HEK293 (cell line): ENCODE measurements at regions not wholly inside any gene's neighbourhood (a gene's known extent, or its start where the extent isn't known, plus 50 kb on each side); places are given as distances from the start of the nearest gene placed in this dataset.

Source experiments
- KLF10 ChIP-seq: fragments of 450-650 bp; IDR thresholded peaks from 2 replicates; pipeline ENCODE4 v1.5.1; 2018; ENCODE audit warnings: missing biosample characterization, mild to moderate bottlenecking, missing genetic modification characterization
- OVOL3 ChIP-seq: fragments of 450-650 bp; formaldehyde crosslinking; IDR thresholded peaks from 2 replicates; pipeline ENCODE4 v1.5.1; 2016; ENCODE audit warnings: missing biosample characterization, missing genetic modification characterization
- ZFP3 ChIP-seq: fragments of 450-650 bp; formaldehyde crosslinking; IDR thresholded peaks from 2 replicates; pipeline ENCODE4 v1.5.1; 2016; ENCODE audit warnings: low read depth, missing biosample characterization, missing genetic modification characterization
- ZSCAN23 ChIP-seq: fragments of 450-650 bp; formaldehyde crosslinking; IDR thresholded peaks from 2 replicates; pipeline ENCODE4 v1.5.1; 2016; ENCODE audit warnings: missing biosample characterization, missing genetic modification characterization
- TF ChIP-seq, protein P1 (sequence below): fragments of 450-650 bp; formaldehyde crosslinking; IDR thresholded peaks from 2 replicates; pipeline ENCODE4 v1.5.1; 2016; ENCODE audit warnings: missing biosample characterization, missing genetic modification characterization
- TF ChIP-seq, protein P2 (sequence below): fragments of 450-650 bp; formaldehyde crosslinking; IDR thresholded peaks from 2 replicates; pipeline ENCODE4 v1.5.1; 2016; ENCODE audit warnings: missing biosample characterization, missing genetic modification characterization

DNA sequence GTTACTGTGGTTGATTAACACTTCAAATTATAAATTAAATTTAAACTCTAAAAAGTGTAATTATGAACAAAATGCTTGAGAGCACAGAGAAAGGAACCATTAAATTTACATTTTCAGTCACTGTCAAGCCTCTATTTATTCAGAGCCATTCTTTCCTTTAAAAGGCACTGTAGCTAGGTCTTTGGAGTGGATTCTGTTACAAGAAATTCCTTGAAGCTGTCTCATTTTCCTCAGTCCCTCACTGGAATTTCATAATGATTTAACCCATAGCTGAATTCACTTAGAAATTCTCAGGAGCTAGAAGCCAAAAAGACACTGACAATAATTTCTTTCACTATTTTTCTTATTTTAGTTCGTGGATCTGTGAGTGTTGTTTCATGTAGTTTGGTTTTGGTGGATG lies 81.2 kb upstream of the TCF12 start:
- TF ChIP-seq KLF10 (no peak), ZSCAN23 (tag by site-specific recombination) (no peak), OVOL3 (no peak), ZFP3 (tag by site-specific recombination) (no peak)
- TF ChIP-seq, protein P1, sequence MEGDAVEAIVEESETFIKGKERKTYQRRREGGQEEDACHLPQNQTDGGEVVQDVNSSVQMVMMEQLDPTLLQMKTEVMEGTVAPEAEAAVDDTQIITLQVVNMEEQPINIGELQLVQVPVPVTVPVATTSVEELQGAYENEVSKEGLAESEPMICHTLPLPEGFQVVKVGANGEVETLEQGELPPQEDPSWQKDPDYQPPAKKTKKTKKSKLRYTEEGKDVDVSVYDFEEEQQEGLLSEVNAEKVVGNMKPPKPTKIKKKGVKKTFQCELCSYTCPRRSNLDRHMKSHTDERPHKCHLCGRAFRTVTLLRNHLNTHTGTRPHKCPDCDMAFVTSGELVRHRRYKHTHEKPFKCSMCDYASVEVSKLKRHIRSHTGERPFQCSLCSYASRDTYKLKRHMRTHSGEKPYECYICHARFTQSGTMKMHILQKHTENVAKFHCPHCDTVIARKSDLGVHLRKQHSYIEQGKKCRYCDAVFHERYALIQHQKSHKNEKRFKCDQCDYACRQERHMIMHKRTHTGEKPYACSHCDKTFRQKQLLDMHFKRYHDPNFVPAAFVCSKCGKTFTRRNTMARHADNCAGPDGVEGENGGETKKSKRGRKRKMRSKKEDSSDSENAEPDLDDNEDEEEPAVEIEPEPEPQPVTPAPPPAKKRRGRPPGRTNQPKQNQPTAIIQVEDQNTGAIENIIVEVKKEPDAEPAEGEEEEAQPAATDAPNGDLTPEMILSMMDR = no peak
- TF ChIP-seq, protein P2, sequence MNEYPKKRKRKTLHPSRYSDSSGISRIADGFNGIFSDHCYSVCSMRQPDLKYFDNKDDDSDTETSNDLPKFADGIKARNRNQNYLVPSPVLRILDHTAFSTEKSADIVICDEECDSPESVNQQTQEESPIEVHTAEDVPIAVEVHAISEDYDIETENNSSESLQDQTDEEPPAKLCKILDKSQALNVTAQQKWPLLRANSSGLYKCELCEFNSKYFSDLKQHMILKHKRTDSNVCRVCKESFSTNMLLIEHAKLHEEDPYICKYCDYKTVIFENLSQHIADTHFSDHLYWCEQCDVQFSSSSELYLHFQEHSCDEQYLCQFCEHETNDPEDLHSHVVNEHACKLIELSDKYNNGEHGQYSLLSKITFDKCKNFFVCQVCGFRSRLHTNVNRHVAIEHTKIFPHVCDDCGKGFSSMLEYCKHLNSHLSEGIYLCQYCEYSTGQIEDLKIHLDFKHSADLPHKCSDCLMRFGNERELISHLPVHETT = no peak
